ENCODE measurements at regions not wholly inside any gene's neighbourhood (a gene's known extent, or its start where the extent isn't known, plus 50 kb on each side); places are given as distances from the start of the nearest gene placed in this dataset.

- DNase-seq = no peak
Measured at GRCh38 chr15:94925680-94926079, 694.3 kb downstream of the MCTP2 start.

GRCh38 chr15:94927003-94927402, 695.6 kb downstream of the MCTP2 start:
- DNase-seq = no peak

GRCh38 chr15:94929282-94929681, 697.9 kb downstream of the MCTP2 start:
- DNase-seq = no peak

DNA sequence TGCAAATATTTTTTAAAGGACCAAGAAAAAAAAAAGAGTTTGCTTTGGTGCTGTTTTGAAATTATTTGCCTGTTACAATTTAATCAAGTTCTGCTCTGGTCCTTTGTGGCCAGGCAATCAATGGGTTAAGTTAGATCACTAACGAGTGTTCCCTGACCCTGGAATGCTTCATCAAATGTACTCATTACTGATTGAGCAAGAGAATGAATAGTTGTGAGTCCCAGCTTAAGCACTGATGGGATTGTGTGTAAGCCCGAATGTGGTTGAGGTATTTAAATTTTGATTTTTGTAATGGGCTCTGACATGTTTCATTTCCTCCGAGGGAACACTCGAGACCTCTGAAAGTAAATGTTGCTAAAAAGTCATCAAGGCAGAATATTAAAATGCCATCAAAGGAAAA, 699.1 kb downstream of the MCTP2 start:
- no peak for DNase-seq

GRCh38 chr15:94930960-94931359, 699.6 kb downstream of the MCTP2 start:
- DNase-seq = no peak

GRCh38 chr15:94934440-94934839, 703.1 kb downstream of the MCTP2 start:
- no peak for DNase-seq

DNA sequence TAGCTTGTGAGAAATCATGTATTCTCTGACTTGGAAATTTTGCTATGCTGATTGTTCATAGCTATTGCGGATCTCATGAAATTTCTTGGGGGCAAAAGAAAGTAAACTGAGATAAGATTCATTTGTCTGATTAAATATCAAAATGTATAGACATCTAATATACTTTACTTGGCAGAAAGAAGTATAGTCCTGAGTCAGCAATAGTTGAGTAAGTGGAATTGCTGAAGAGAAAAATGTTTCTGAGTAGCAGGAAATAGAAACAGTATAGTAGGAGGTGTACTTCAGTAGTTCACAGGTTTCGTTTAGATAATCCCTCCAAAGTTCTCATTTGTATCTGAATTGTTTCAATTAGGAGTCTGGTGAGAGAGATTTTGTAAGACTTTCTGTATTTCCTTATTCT, 705.9 kb downstream of the MCTP2 start:
- no peak for DNase-seq

DNA sequence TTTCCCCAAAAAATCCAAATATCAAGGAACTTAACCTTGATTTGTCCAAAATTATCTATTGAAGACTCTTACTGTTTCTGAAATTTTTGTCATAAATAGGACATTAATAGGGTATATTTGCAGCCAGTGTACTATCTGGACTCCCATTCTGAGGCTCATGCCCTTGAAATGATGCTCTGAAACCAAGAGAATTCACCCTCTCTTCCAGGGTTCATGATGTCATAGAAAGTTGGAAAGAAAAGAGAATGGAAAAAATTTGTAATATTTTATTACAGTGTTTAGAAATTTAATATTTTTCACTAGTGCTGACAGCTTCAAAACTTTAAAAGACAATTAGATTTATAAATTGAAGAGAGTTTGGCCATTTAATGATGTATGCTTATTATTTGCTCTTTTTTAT, 712.5 kb downstream of the MCTP2 start:
- no peak for DNase-seq

GRCh38 chr15:94951538-94951937, 720.2 kb downstream of the MCTP2 start:
- no peak for DNase-seq

GRCh38 chr15:94963953-94964352, 732.6 kb downstream of the MCTP2 start:
- DNase-seq = no peak

GRCh38 chr15:94965593-94965992, 734.2 kb downstream of the MCTP2 start:
- no peak for DNase-seq

DNA sequence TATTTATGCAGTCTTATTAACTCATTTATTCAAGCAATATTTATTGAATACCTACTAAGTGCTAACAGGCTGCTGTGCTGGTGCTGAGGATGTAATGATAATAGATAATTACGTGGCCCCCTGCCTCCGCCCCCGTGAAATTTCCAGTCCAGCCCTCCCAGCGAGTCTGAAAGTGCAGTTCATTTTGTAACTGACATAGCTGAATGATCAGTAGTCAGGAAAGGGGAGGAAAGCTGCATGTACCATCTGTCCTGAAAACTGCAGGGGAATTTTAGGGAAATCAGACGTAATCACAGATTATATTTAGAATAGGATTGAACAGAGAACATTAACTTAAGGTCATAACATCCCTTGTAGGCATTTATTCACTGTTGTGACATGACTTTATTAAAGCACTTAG, 736.8 kb downstream of the MCTP2 start:
- no peak for DNase-seq

GRCh38 chr15:94970096-94970495, 738.7 kb downstream of the MCTP2 start:
- no peak for DNase-seq

DNA sequence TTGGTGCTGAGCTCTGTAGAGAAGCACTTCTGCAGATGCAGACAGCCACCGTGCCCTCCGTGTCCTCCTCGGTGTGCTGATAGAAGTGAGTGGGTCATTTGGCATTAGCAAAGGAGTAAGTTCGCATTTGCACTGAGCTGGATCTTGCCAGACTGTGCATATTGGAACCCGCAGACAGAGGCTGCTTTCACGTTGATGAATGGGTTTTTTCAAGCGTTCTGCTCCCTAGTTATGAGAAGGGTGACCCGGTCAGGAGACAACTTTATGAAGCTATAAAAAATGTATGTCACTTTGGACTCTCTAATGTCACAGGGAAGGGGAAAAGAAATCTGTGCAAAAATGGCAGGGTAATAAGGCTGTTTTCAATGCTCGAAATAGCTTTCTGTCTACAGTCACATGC, 739.4 kb downstream of the MCTP2 start:
- no peak for DNase-seq

GRCh38 chr15:94972314-94972713, 741.0 kb downstream of the MCTP2 start:
- no peak for DNase-seq

GRCh38 chr15:94987085-94987484, 755.7 kb downstream of the MCTP2 start:
- no peak for DNase-seq

GRCh38 chr15:94991718-94992117, 760.4 kb downstream of the MCTP2 start:
- no peak for DNase-seq

DNA sequence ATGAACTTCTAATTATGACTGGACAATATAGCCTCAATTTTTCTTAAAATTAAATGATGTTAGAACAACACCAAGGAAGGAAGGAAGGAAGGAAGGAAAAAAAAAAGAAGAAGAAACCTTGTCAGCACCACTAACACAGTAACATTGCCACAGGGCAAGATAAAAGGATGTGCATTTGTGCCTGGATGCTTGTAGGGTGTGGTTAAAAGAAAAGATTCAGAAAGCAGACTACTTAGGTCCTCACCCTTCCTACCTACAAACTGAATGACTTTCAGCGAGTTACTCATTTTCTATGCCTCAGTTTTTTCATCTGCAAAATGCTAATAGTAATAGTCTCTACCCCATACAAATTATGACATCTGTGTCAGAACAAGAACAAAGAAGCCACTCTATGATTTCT, 778.3 kb downstream of the MCTP2 start:
- DNase-seq = no peak

- no peak for DNase-seq
Measured at GRCh38 chr15:95013381-95013780, 782.0 kb downstream of the MCTP2 start.

- no peak for DNase-seq
Measured at GRCh38 chr15:95016511-95017229, 785.3 kb downstream of the MCTP2 start.

- no peak for DNase-seq
Measured at GRCh38 chr15:95017666-95018328, 786.4 kb downstream of the MCTP2 start.

DNA sequence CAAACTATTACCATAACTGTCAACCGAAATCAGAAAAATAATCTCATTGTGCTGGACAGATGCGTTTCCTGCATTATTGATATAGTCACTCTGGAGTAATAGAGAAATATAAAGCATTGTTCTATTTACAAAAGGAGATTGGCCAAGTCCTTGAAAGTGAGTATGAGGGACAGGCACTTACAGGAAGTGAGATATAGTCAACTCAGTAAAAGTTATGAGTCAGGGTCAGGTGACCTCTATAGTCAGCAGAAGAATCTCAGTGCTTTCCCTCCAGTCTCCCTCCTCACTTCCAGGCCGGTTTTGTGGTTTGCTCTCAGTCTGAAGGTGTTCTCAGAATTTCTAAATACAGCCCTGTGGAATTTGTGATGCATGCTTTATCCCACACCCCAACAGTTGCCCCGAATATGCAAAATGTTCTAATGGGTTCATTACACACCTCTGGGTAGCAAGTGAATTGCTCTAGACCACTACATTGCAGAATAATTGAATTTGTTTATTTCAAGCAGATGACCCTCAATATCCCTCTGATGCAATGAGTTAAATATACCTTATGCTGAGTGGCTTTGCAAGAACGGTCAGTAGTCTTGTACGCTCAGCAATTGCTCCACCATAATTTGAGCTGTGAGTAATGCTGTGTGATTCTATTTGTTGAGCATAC, 787.7 kb downstream of the MCTP2 start:
- no peak for DNase-seq

DNA sequence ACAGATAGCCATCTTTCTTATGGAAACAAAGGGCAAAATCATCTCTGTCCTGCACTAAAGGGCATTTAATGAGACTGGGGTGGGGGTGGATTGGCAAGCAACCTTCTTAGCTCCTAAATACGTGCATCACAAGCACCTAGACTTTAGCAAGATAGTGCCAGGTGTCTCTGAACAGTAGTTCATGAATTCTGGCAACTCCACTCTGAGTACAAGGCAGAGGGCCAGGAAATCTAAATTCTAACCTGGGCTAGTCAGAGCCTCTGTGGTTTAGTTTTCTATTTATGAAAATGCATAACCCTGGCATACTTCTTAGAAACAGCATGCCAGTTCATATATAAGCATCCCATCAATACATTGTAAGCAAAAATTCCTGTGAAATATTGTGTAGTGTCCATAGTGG, 788.5 kb downstream of the MCTP2 start:
- DNase-seq = no peak

- DNase-seq = no peak
Measured at GRCh38 chr15:95021816-95022215, 790.5 kb downstream of the MCTP2 start.
